Caco-2 (cell line): ENCODE measurements at regions not wholly inside any gene's neighbourhood (a gene's known extent, or its start where the extent isn't known, plus 50 kb on each side); places are given as distances from the start of the nearest gene placed in this dataset.

Source experiments
- BruUV-seq: library from RNA; stranded (reverse); fragments of 400-500 nt; replicated peaks from 2 replicates; lab custom pipeline; 2021; lab: Mats Ljungman, UMichigan
- CTCF ChIA-PET: fragments of 300-600 bp; sonication (Branson Sonifier 250); formaldehyde crosslinking; loops from one replicate; lab custom pipeline; 2022; ENCODE audit warnings: antibody characterized with exemption; lab: Charles Lee
- POLR2A ChIA-PET: fragments of 300-600 bp; sonication (Branson Sonifier 250); formaldehyde crosslinking; loops from one replicate; lab custom pipeline; 2022; ENCODE audit warnings: antibody characterized with exemption; lab: Charles Lee
- DNase-seq, 2 experiments: peaks; one replicate each; pipeline versions ENCODE4 v3.0.0 to v3.0.0-alpha.2; 2020 to 2022
- H3K27me3 ChIP-seq: replicated peaks from 2 replicates; pipeline ENCODE4 v1.6.0; 2011; ENCODE audit warnings: low read length; ENCODE audit not compliant: control insufficient read depth, insufficient read depth
- H3K36me3 ChIP-seq: 2 replicates; pipeline ENCODE4 v1.5.1; 2011; ENCODE audit warnings: low read length; ENCODE audit not compliant: control insufficient read depth, insufficient read depth
- H3K4me1 ChIP-seq: fragments of 250-450 bp; sonication (Bioruptor Pico); 2 replicates; pipeline ENCODE4 v1.5.1; 2020; ENCODE audit warnings: mild to moderate bottlenecking
- H3K4me3 ChIP-seq: 2 replicates; pipeline ENCODE4 v1.5.1; 2011; ENCODE audit warnings: low read depth, mild to moderate bottlenecking, control low read depth, low read length
- H3K9me3 ChIP-seq: fragments of 250-450 bp; sonication (Bioruptor Pico); 2 replicates; pipeline ENCODE4 v1.5.1; 2020; ENCODE audit warnings: mild to moderate bottlenecking, moderate library complexity
- H3K27ac Mint-ChIP-seq: one replicate; pipeline ENCODE4 v1.8.0; 2022; ENCODE audit warnings: mixed read lengths; ENCODE audit not compliant: unreplicated experiment
- H3K27me3 Mint-ChIP-seq: one replicate; pipeline ENCODE4 v1.8.0; 2022; ENCODE audit warnings: mixed read lengths; ENCODE audit not compliant: insufficient read depth, unreplicated experiment
- H3K36me3 Mint-ChIP-seq: one replicate; pipeline ENCODE4 v1.8.0; 2022; ENCODE audit warnings: mild to moderate bottlenecking, mixed read lengths; ENCODE audit not compliant: insufficient read depth, unreplicated experiment
- H3K4me1 Mint-ChIP-seq: one replicate; pipeline ENCODE4 v1.8.0; 2022; ENCODE audit warnings: low read depth, mixed read lengths; ENCODE audit not compliant: unreplicated experiment
- H3K4me3 Mint-ChIP-seq: one replicate; pipeline ENCODE4 v1.8.0; 2022; ENCODE audit warnings: mild to moderate bottlenecking, moderate library complexity, mixed read lengths; ENCODE audit not compliant: unreplicated experiment
- H3K9me3 Mint-ChIP-seq: one replicate; pipeline ENCODE4 v1.8.0; 2022; ENCODE audit warnings: mixed read lengths; ENCODE audit not compliant: unreplicated experiment
- intact Hi-C: fragments of 100-400 bp; cut with micrococcal nuclease; formaldehyde crosslinking; loops from one replicate; pipeline ENCODE4 v1.10.0; 2022; ENCODE audit not compliant: unreplicated experiment
- TF ChIP-seq, protein P1 (sequence below), 2 experiments: fragments of 200-600 bp in 1 of 2; IDR thresholded peaks; 1 replicate in 1 of 2; 2 replicates in 1 of 2; pipeline versions ENCODE4 v1.5.1 to v1.8.0; 2011 to 2022; ENCODE audit warnings: antibody characterized with exemption in 1 of 2, control low read depth in 1 of 2, inconsistent platforms in 1 of 2, low read depth in 1 of 2, low read length in 1 of 2, mild to moderate bottlenecking in 1 of 2, moderate library complexity in 1 of 2; ENCODE audit not compliant: insufficient read depth in 1 of 2, severe bottlenecking in 1 of 2, unreplicated experiment in 1 of 2

DNA sequence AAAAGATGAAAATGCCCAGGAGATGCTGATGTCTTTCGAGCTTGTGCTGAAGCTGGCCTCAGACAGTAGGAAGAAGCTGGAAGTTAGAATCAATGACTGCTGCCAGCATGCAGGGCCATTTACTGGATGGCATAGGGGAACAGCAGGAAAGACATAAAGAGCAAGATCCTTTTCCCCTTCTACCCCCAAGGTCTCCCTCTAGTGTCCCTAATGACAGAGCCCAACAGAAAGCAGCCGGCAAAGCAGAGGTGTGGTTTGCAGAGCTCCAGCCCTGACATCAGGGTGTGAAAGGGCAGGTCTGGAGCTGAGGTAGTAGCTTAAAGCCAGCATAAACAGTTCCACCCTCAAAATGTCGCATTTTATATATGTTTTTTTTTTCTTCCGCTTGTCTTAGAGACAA is 1560.7 kb upstream of the TMEM132C start:
- CTCF ChIA-PET, result no interaction called here
- Mint-ChIP-seq H3K4me3 (no peak overlapping the region), H3K9me3 (no peaks in the 10 kb centered on the region), H3K27ac (no peak overlapping the region), H3K4me1 (no peaks in the 10 kb centered on the region), H3K36me3 (no peaks in the 10 kb centered on the region), H3K27me3 (no peaks in the 10 kb centered on the region)
- H3K36me3 ChIP-seq, result no peaks in the 10 kb centered on the region
- no TSS peak for BruUV-seq
- H3K4me3 ChIP-seq, result no peak overlapping the region
- no peaks in the 10 kb centered on the region for H3K4me1 ChIP-seq
- no peak for DNase-seq
- POLR2A ChIA-PET, result no interaction called here
- H3K9me3 ChIP-seq, result no peaks in the 10 kb centered on the region
- TF ChIP-seq, protein P1, sequence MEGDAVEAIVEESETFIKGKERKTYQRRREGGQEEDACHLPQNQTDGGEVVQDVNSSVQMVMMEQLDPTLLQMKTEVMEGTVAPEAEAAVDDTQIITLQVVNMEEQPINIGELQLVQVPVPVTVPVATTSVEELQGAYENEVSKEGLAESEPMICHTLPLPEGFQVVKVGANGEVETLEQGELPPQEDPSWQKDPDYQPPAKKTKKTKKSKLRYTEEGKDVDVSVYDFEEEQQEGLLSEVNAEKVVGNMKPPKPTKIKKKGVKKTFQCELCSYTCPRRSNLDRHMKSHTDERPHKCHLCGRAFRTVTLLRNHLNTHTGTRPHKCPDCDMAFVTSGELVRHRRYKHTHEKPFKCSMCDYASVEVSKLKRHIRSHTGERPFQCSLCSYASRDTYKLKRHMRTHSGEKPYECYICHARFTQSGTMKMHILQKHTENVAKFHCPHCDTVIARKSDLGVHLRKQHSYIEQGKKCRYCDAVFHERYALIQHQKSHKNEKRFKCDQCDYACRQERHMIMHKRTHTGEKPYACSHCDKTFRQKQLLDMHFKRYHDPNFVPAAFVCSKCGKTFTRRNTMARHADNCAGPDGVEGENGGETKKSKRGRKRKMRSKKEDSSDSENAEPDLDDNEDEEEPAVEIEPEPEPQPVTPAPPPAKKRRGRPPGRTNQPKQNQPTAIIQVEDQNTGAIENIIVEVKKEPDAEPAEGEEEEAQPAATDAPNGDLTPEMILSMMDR (IDR thresholded peaks at IDR 0.05; ENCODE audit: insufficient read depth in 1 of 2, low read depth in 1 of 2, low read length in 1 of 2, severe bottlenecking in 1 of 2, unreplicated experiment in 1 of 2), result no peak
- H3K27me3 ChIP-seq, result no peaks in the 10 kb centered on the region
- intact Hi-C loops, result no loop called here

DNA sequence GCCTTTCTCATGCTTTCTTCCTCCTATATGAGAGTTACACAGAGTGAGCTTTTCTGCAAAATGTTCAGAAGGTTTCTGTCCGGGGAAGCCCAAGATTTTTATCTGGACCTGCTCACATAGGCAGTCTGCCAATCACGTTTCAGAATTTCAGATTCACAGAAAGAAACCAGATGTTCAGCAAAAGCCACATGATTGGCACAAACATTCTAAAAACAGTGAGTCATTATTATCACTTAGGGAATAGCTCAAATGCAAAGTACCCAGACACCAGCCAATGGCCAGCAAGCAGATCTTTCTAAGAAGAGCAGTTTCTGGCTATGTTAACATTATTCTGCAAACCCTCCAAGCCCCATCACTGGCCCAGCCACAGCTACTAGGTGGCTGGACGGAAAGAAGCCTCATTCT is 1558.5 kb upstream of the TMEM132C start:
- intact Hi-C loops, result no loop called here
- Mint-ChIP-seq H3K4me3 (no peak overlapping the region), H3K9me3 (no peaks in the 10 kb centered on the region), H3K27me3 (no peaks in the 10 kb centered on the region), H3K4me1 (no peaks in the 10 kb centered on the region), H3K36me3 (no peaks in the 10 kb centered on the region), H3K27ac (no peak overlapping the region)
- Histone ChIP-seq H3K4me3 (no peak overlapping the region), H3K36me3 (no peaks in the 10 kb centered on the region), H3K4me1 (no peaks in the 10 kb centered on the region), H3K9me3 (no peaks in the 10 kb centered on the region), H3K27me3 (no peaks in the 10 kb centered on the region)
- ChIA-PET CTCF (no interaction called here), POLR2A (no interaction called here)
- no peak for DNase-seq
- BruUV-seq, result no TSS peak
- TF ChIP-seq, protein P1 (IDR thresholded peaks at IDR 0.05; ENCODE audit: insufficient read depth in 1 of 2, low read depth in 1 of 2, low read length in 1 of 2, severe bottlenecking in 1 of 2, unreplicated experiment in 1 of 2), result no peak

DNA sequence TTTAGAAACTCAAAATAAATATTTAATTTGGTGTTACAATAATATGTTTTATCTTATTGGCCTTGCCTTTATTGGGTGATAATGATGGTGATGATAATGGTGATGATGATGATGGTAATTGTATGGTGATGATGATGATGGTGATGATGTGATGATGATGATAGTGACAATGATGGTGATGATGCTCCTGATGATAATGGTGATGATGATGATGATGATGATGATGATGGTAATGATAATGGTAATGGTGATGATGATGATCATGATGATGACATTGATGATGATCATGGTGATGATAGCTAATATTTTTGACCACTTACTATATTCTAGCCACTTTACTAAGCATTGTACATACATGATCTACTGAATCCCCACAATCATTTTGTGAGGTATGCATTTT is 1548.6 kb upstream of the TMEM132C start:
- CTCF ChIA-PET, result no interaction called here
- Mint-ChIP-seq H3K27me3 (no peaks in the 10 kb centered on the region), H3K9me3 (peaks cover 41% of the 10 kb centered on the region), H3K4me1 (no peaks in the 10 kb centered on the region), H3K27ac (no peak overlapping the region), H3K4me3 (no peak overlapping the region), H3K36me3 (no peaks in the 10 kb centered on the region)
- Histone ChIP-seq H3K4me3 (no peak overlapping the region), H3K9me3 (no peaks in the 10 kb centered on the region), H3K4me1 (no peaks in the 10 kb centered on the region), H3K27me3 (no peaks in the 10 kb centered on the region), H3K36me3 (no peaks in the 10 kb centered on the region)
- no TSS peak for BruUV-seq
- intact Hi-C loops, result no loop called here
- TF ChIP-seq, protein P1 (IDR thresholded peaks at IDR 0.05; ENCODE audit: insufficient read depth in 1 of 2, low read depth in 1 of 2, low read length in 1 of 2, severe bottlenecking in 1 of 2, unreplicated experiment in 1 of 2), result no peak
- POLR2A ChIA-PET, result no interaction called here
- no peak for DNase-seq
